Left lung (tissue), 4 donors: ENCODE measurements at regions not wholly inside any gene's neighbourhood (a gene's known extent, or its start where the extent isn't known, plus 50 kb on each side); places are given as distances from the start of the nearest gene placed in this dataset.

ENCODE experiments used
- ATAC-seq: fragments of 200-7000 bp; cut with Tn5 transposase; one replicate; pipeline ENCODE4 v1.9.1; 2020; ENCODE audit warnings: moderate library complexity
- DNase-seq, 4 donors: peaks; one replicate each; pipeline ENCODE4 v3.0.0-alpha.2; 2013 to 2020
- H3K27ac ChIP-seq, 2 donors: fragments of 200-600 bp; sonication (generic) in 1 of 2; one replicate each; pipeline versions ENCODE4 v1.5.0 to v1.8.0; 2020 to 2021
- H3K27me3 ChIP-seq, 2 donors: fragments of 200-600 bp; sonication (generic) in 1 of 2; one replicate each; pipeline versions ENCODE4 v1.5.0 to v1.8.0; 2020 to 2021
- H3K36me3 ChIP-seq, 2 donors: fragments of 200-600 bp; sonication (generic) in 1 of 2; one replicate each; pipeline versions ENCODE4 v1.5.0 to v1.8.0; 2020 to 2021
- H3K4me1 ChIP-seq, 2 donors: fragments of 200-600 bp; one replicate each; pipeline ENCODE4 v1.8.0; 2021
- H3K4me3 ChIP-seq, 2 donors: fragments of 200-600 bp; sonication (generic) in 1 of 2; one replicate each; pipeline versions ENCODE4 v1.5.0 to v1.8.0; 2020 to 2021; ENCODE audit warnings: mild to moderate bottlenecking in 1 of 2
- H3K9me3 ChIP-seq, 2 donors: fragments of 200-600 bp; sonication (generic) in 1 of 2; one replicate each; pipeline versions ENCODE4 v1.5.0 to v1.8.0; 2020 to 2021
- CTCF ChIP-seq, 2 donors: fragments of 200-600 bp; sonication (generic) in 1 of 2; IDR thresholded peaks; one replicate each; pipeline versions ENCODE4 v1.5.0 to v1.8.0; 2021; ENCODE audit warnings: antibody characterized with exemption in 2 of 2
- intact Hi-C, 2 donors: fragments of 100-400 bp; cut with DNase I; formaldehyde crosslinking; loops; one replicate each; pipeline versions ENCODE4 v1.11.2 to v1.14.2; 2022
- donor health status: DM: no; HTN: yes; CAD: no.
- donor health status: DM: no; HTN: no; CAD: no.

GRCh38 chr20:3354247-3354646 lies 53.2 kb downstream of the DNAAF9 start:
- Histone ChIP-seq H3K9me3 (no peaks in the 10 kb centered on the region), H3K4me1 (peaks cover 0 to 6% of the 10 kb centered on the region in 2 donors), H3K4me3 (no peak overlapping the region), H3K27me3 (no peaks in the 10 kb centered on the region), H3K27ac (no peak overlapping the region), H3K36me3 (peaks cover 0 to 6% of the 10 kb centered on the region in 2 donors)
- ATAC-seq, result no peak
- no peak for DNase-seq
- intact Hi-C loops, result no loop called here
- TF ChIP-seq CTCF (IDR thresholded peaks at IDR 0.05), result no peak

- no peak for TF ChIP-seq CTCF (IDR thresholded peaks at IDR 0.05)
- Histone ChIP-seq H3K36me3 (no peaks in the 10 kb centered on the region), H3K9me3 (no peaks in the 10 kb centered on the region), H3K4me1 (peaks cover 0 to 6% of the 10 kb centered on the region in 2 donors), H3K27me3 (no peaks in the 10 kb centered on the region), H3K4me3 (no peak overlapping the region), H3K27ac (no peak overlapping the region)
- DNase-seq, result no peak
- intact Hi-C loops, result no loop called here
- ATAC-seq, result no peak
Measured at GRCh38 chr20:3353646-3354045, 53.8 kb downstream of the DNAAF9 start.

- Histone ChIP-seq H3K36me3 (peaks cover 0 to 13% of the 10 kb centered on the region in 2 donors), H3K4me3 (no peak overlapping the region), H3K4me1 (peaks cover 0 to 6% of the 10 kb centered on the region in 2 donors), H3K9me3 (no peaks in the 10 kb centered on the region), H3K27me3 (no peaks in the 10 kb centered on the region), H3K27ac (no peak overlapping the region)
- intact Hi-C loops, result no loop called here
- ATAC-seq (no peak), DNase-seq (no peak)
- no peak for TF ChIP-seq CTCF (IDR thresholded peaks at IDR 0.05)
Measured at GRCh38 chr20:3352202-3352601, 55.3 kb downstream of the DNAAF9 start.

GRCh38 chr20:3350422-3350821 lies 57.0 kb downstream of the DNAAF9 start:
- no peak overlapping the region for H3K4me3 ChIP-seq
- no peak overlapping the region for H3K27ac ChIP-seq
- no peaks in the 10 kb centered on the region for H3K4me1 ChIP-seq
- no peak for DNase-seq
- no peaks in the 10 kb centered on the region for H3K9me3 ChIP-seq
- ATAC-seq, result no peak
- no peaks in the 10 kb centered on the region for H3K27me3 ChIP-seq
- intact Hi-C loops, result no loop called here
- peaks cover 0 to 27% of the 10 kb centered on the region in 2 donors for H3K36me3 ChIP-seq
- no peak for TF ChIP-seq CTCF (IDR thresholded peaks at IDR 0.05)

- Histone ChIP-seq H3K4me1 (no peaks in the 10 kb centered on the region), H3K27me3 (no peaks in the 10 kb centered on the region), H3K4me3 (no peak overlapping the region), H3K9me3 (no peaks in the 10 kb centered on the region), H3K27ac (no peak overlapping the region), H3K36me3 (peaks cover 0 to 33% of the 10 kb centered on the region in 2 donors)
- ATAC-seq (peak; percentile 81), DNase-seq (no peak)
- intact Hi-C loops, result no loop called here
- no peak for TF ChIP-seq CTCF (IDR thresholded peaks at IDR 0.05)
Measured at GRCh38 chr20:3349786-3350185, 57.7 kb downstream of the DNAAF9 start.
